ENCODE measurements at regions not wholly inside any gene's neighbourhood (a gene's known extent, or its start where the extent isn't known, plus 50 kb on each side); places are given as distances from the start of the nearest gene placed in this dataset.

GRCh38 chr14:85357120-85357519 is 172.8 kb upstream of the FLRT2 start:
- no peak overlapping the region for H3K27ac ChIP-seq
- TF ChIP-seq, protein P1, sequence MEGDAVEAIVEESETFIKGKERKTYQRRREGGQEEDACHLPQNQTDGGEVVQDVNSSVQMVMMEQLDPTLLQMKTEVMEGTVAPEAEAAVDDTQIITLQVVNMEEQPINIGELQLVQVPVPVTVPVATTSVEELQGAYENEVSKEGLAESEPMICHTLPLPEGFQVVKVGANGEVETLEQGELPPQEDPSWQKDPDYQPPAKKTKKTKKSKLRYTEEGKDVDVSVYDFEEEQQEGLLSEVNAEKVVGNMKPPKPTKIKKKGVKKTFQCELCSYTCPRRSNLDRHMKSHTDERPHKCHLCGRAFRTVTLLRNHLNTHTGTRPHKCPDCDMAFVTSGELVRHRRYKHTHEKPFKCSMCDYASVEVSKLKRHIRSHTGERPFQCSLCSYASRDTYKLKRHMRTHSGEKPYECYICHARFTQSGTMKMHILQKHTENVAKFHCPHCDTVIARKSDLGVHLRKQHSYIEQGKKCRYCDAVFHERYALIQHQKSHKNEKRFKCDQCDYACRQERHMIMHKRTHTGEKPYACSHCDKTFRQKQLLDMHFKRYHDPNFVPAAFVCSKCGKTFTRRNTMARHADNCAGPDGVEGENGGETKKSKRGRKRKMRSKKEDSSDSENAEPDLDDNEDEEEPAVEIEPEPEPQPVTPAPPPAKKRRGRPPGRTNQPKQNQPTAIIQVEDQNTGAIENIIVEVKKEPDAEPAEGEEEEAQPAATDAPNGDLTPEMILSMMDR (IDR thresholded peaks at IDR 0.05), result no peak
- H3K4me3 ChIP-seq (ENCODE audit: low read depth, low read length), result no peak overlapping the region
- H3K36me3 ChIP-seq (ENCODE audit: control insufficient read depth, insufficient read depth, low read length), result no peaks in the 10 kb centered on the region
- no peaks in the 10 kb centered on the region for H3K9me3 ChIP-seq (ENCODE audit: control insufficient read depth, low read length)
- no peak overlapping the region for H3K4me2 ChIP-seq (ENCODE audit: low read length)
- no peaks in the 10 kb centered on the region for H3K79me2 ChIP-seq
- no peaks in the 10 kb centered on the region for H3K4me1 ChIP-seq
- no peak overlapping the region for H3K9ac ChIP-seq
- no peak overlapping the region for H2AFZ ChIP-seq
- H3K27me3 ChIP-seq (ENCODE audit: control insufficient read depth, insufficient read depth, low read length), result no peaks in the 10 kb centered on the region

- Histone ChIP-seq H3K36me3 (ENCODE audit: control insufficient read depth, insufficient read depth, low read length) (no peaks in the 10 kb centered on the region), H3K79me2 (no peaks in the 10 kb centered on the region), H3K4me3 (ENCODE audit: low read depth, low read length) (no peak overlapping the region), H3K9me3 (ENCODE audit: control insufficient read depth, low read length) (no peaks in the 10 kb centered on the region), H3K4me2 (ENCODE audit: low read length) (no peak overlapping the region), H2AFZ (no peak overlapping the region), H3K27ac (no peak overlapping the region), H3K9ac (no peak overlapping the region), H3K27me3 (ENCODE audit: control insufficient read depth, insufficient read depth, low read length) (no peaks in the 10 kb centered on the region), H3K4me1 (no peaks in the 10 kb centered on the region)
- TF ChIP-seq, protein P1 (IDR thresholded peaks at IDR 0.05), result no peak
Observed at GRCh38 chr14:85358136-85358785, 171.7 kb upstream of the FLRT2 start.

DNA sequence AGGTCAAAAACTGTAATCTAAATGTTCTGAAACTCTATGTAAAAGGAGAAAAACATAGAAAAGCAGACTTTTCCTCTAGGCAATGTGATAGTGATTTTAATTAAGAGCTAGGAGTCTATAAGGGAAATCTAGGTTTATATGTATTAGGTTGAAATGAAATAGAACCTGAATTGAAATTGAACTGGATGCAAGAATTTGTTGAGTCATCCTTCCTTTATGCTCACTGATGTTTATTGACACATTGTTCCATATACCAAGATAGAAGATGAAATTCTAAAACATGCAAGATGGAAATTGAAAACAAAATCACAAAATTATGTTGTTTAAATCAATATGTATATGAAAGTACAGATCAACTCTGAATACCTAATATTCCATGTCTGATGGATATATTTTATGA is 170.4 kb upstream of the FLRT2 start:
- Histone ChIP-seq H3K27me3 (ENCODE audit: control insufficient read depth, insufficient read depth, low read length) (no peaks in the 10 kb centered on the region), H3K27ac (no peak overlapping the region), H3K4me2 (ENCODE audit: low read length) (no peak overlapping the region), H2AFZ (no peak overlapping the region), H3K36me3 (ENCODE audit: control insufficient read depth, insufficient read depth, low read length) (no peaks in the 10 kb centered on the region), H3K9me3 (ENCODE audit: control insufficient read depth, low read length) (no peaks in the 10 kb centered on the region), H3K79me2 (no peaks in the 10 kb centered on the region), H3K9ac (no peak overlapping the region), H3K4me1 (no peaks in the 10 kb centered on the region), H3K4me3 (ENCODE audit: low read depth, low read length) (no peak overlapping the region)
- TF ChIP-seq, protein P1 (IDR thresholded peaks at IDR 0.05), result no peak

DNA sequence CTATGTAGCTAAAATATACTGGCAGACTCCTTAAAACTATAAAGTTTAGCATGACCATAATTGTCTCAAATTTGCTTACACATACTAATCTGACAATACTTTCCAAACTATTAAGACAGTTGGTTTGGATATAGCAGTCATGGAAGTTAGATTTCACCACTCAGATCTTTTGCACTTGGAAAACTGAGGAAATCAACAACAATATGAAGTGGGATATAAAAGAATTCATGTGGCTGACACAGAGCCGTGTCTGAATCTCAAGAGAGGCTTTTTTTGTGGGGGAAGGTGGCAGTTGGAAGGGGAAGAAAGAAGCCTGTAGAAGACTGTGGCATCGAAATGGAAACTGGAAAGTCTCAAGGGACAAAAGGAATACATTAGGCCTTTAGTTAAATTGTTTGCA is 166.6 kb upstream of the FLRT2 start:
- Histone ChIP-seq H3K4me3 (ENCODE audit: low read depth, low read length) (no peak overlapping the region), H3K36me3 (ENCODE audit: control insufficient read depth, insufficient read depth, low read length) (no peaks in the 10 kb centered on the region), H2AFZ (no peak overlapping the region), H3K9ac (no peak overlapping the region), H3K79me2 (no peaks in the 10 kb centered on the region), H3K4me1 (no peaks in the 10 kb centered on the region), H3K4me2 (ENCODE audit: low read length) (no peak overlapping the region), H3K27me3 (ENCODE audit: control insufficient read depth, insufficient read depth, low read length) (no peaks in the 10 kb centered on the region), H3K9me3 (ENCODE audit: control insufficient read depth, low read length) (no peaks in the 10 kb centered on the region), H3K27ac (no peak overlapping the region)
- TF ChIP-seq, protein P1 (IDR thresholded peaks at IDR 0.05), result no peak

DNA sequence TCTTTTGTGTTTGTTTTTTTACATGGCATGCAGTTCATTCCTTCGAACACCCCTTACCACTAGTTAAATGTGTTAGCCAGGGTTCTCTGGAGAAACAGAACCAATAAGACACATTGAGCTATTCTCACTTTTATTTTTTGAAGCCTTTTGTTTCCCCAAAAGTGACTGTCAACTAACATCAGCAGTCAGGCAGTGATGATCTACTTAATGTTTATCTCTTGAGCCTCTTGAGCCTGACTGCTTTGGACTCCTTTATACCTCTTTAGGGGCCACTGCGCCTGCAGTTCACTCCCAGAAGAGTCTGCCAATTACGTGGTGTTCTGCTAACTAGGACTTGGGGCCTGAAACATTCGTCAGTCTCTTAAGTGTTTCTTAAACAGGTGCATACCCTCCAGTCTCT is 163.7 kb upstream of the FLRT2 start:
- H3K36me3 ChIP-seq (ENCODE audit: control insufficient read depth, insufficient read depth, low read length), result no peaks in the 10 kb centered on the region
- no peaks in the 10 kb centered on the region for H3K27me3 ChIP-seq (ENCODE audit: control insufficient read depth, insufficient read depth, low read length)
- no peaks in the 10 kb centered on the region for H3K4me1 ChIP-seq
- no peaks in the 10 kb centered on the region for H3K79me2 ChIP-seq
- H3K27ac ChIP-seq, result no peak overlapping the region
- no peaks in the 10 kb centered on the region for H3K9me3 ChIP-seq (ENCODE audit: control insufficient read depth, low read length)
- no peak overlapping the region for H3K4me3 ChIP-seq (ENCODE audit: low read depth, low read length)
- TF ChIP-seq, protein P1 (IDR thresholded peaks at IDR 0.05), result no peak
- no peak overlapping the region for H2AFZ ChIP-seq
- no peak overlapping the region for H3K4me2 ChIP-seq (ENCODE audit: low read length)
- H3K9ac ChIP-seq, result no peak overlapping the region
